Neural progenitor cell (in vitro differentiated cells): ENCODE measurements at regions not wholly inside any gene's neighbourhood (a gene's known extent, or its start where the extent isn't known, plus 50 kb on each side); places are given as distances from the start of the nearest gene placed in this dataset.

Experiments used
- DNase-seq: peaks from one replicate; pipeline ENCODE4 v3.0.0-alpha.2; 2016; ENCODE audit warnings: low spot score
- H2AFZ ChIP-seq: fragments of 200-600 bp; sonication (generic); replicated peaks from 2 replicates; pipeline ENCODE4 v1.6.1; 2016; ENCODE audit warnings: antibody characterized with exemption
- H3F3A ChIP-seq: fragments of 200-600 bp; sonication (generic); 2 replicates; pipeline ENCODE4 v1.6.1; 2016; ENCODE audit warnings: antibody characterized with exemption, low read depth
- H3K27ac ChIP-seq: fragments of 200-600 bp; sonication (generic); 2 replicates; pipeline ENCODE4 v1.5.1; 2016; ENCODE audit warnings: mild to moderate bottlenecking
- H3K27me3 ChIP-seq: fragments of 200-600 bp; sonication (generic); 2 replicates; pipeline ENCODE4 v1.6.1; 2016; ENCODE audit warnings: mild to moderate bottlenecking, moderate library complexity
- H3K36me3 ChIP-seq: fragments of 200-600 bp; sonication (generic); 2 replicates; pipeline ENCODE4 v1.5.1; 2016
- H3K4me1 ChIP-seq: fragments of 200-600 bp; sonication (generic); 2 replicates; pipeline ENCODE4 v1.6.1; 2016; ENCODE audit warnings: mixed run types
- H3K4me2 ChIP-seq: fragments of 200-600 bp; sonication (generic); 2 replicates; pipeline ENCODE4 v1.6.1; 2016
- H3K4me3 ChIP-seq: fragments of 200-600 bp; sonication (generic); 2 replicates; pipeline ENCODE4 v1.5.1; 2016
- H3K79me2 ChIP-seq: fragments of 200-600 bp; sonication (generic); 2 replicates; pipeline ENCODE4 v1.6.1; 2016; ENCODE audit warnings: low read depth
- H3K9ac ChIP-seq: fragments of 200-600 bp; sonication (generic); 2 replicates; pipeline ENCODE4 v1.6.1; 2016
- H3K9me3 ChIP-seq: fragments of 200-600 bp; sonication (generic); 2 replicates; pipeline ENCODE4 v1.5.1; 2016; ENCODE audit warnings: low read depth
- H4K20me1 ChIP-seq: fragments of 200-600 bp; sonication (generic); 2 replicates; pipeline ENCODE4 v1.6.1; 2016; ENCODE audit warnings: low read depth
- H3K27ac Mint-ChIP-seq: 3 replicates; pipeline ENCODE4 v1.8.0; 2021; ENCODE audit warnings: mixed read lengths
- H3K27me3 Mint-ChIP-seq: 2 replicates; pipeline ENCODE4 v1.8.0; 2022; ENCODE audit warnings: low read depth, mild to moderate bottlenecking, inconsistent platforms, moderate library complexity, mixed read lengths; ENCODE audit not compliant: insufficient read depth
- H3K36me3 Mint-ChIP-seq: 3 replicates; pipeline ENCODE4 v1.8.0; 2021; ENCODE audit warnings: mixed read lengths
- H3K4me1 Mint-ChIP-seq: 3 replicates; pipeline ENCODE4 v1.8.0; 2021; ENCODE audit warnings: mixed read lengths
- H3K4me3 Mint-ChIP-seq: 3 replicates; pipeline ENCODE4 v1.8.0; 2021; ENCODE audit warnings: mild to moderate bottlenecking, moderate library complexity, mixed read lengths
- H3K9me3 Mint-ChIP-seq: 3 replicates; pipeline ENCODE4 v1.8.0; 2020; ENCODE audit warnings: mixed read lengths
- CTCF ChIP-seq: fragments of 200-600 bp; sonication (generic); IDR thresholded peaks from 2 replicates; pipeline ENCODE4 v1.5.1; 2017; ENCODE audit warnings: antibody characterized with exemption, mild to moderate bottlenecking
- EZH2 ChIP-seq: fragments of 200-600 bp; sonication (generic); IDR thresholded peaks from 2 replicates; pipeline ENCODE4 v1.6.1; 2017; ENCODE audit warnings: antibody characterized with exemption, mild to moderate bottlenecking, moderate library complexity
- EZH2phosphoT487 ChIP-seq: fragments of 200-600 bp; sonication (generic); IDR thresholded peaks from 2 replicates; pipeline ENCODE4 v1.6.1; 2017; ENCODE audit warnings: antibody characterized with exemption

DNA sequence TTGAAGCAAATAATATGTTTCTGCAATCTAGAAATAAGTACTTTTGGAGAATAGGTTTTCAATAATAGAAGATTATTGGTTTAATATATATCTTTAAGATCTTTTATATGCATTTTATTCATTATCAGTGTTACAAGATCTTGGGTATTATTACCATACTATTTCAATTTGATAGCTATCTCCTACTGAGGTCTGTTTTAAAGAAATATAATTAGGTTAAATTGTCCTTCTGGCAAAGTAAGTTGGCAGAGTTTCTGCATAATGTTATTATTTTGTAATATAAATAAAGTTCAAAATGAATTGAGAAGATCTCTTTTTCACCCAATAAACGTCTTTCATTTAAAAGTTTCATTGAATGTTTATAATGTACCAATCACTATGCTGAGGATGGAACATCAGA is 443.7 kb downstream of the FAT4 start:
- H3K9ac ChIP-seq = no peak overlapping the region
- H3K4me2 ChIP-seq = no peak overlapping the region
- DNase-seq = no peak
- no peaks in the 10 kb centered on the region for H3F3A ChIP-seq
- H3K4me1 Mint-ChIP-seq = no peaks in the 10 kb centered on the region
- H3K36me3 ChIP-seq = no peaks in the 10 kb centered on the region
- H3K27ac ChIP-seq = no peak overlapping the region
- H3K4me3 Mint-ChIP-seq = no peak overlapping the region
- H3K9me3 ChIP-seq = no peaks in the 10 kb centered on the region
- H3K9me3 Mint-ChIP-seq = no peaks in the 10 kb centered on the region
- no peak overlapping the region for H3K27ac Mint-ChIP-seq
- H3K36me3 Mint-ChIP-seq = no peaks in the 10 kb centered on the region
- no peak for TF ChIP-seq EZH2phosphoT487
- no peak for TF ChIP-seq EZH2
- no peak for TF ChIP-seq CTCF
- no peak overlapping the region for H3K4me3 ChIP-seq
- no peak overlapping the region for H2AFZ ChIP-seq
- H4K20me1 ChIP-seq = no peaks in the 10 kb centered on the region
- no peaks in the 10 kb centered on the region for H3K79me2 ChIP-seq
- H3K27me3 ChIP-seq = no peaks in the 10 kb centered on the region
- H3K27me3 Mint-ChIP-seq = no peaks in the 10 kb centered on the region
- no peaks in the 10 kb centered on the region for H3K4me1 ChIP-seq

- no peak overlapping the region for H2AFZ ChIP-seq
- H3K79me2 ChIP-seq = no peaks in the 10 kb centered on the region
- TF ChIP-seq CTCF (no peak), EZH2phosphoT487 (no peak), EZH2 (no peak)
- H3K9me3 ChIP-seq = no peaks in the 10 kb centered on the region
- H3K36me3 ChIP-seq = no peaks in the 10 kb centered on the region
- H3K4me2 ChIP-seq = no peak overlapping the region
- no peak overlapping the region for H3K27ac Mint-ChIP-seq
- H3F3A ChIP-seq = no peaks in the 10 kb centered on the region
- H3K4me3 Mint-ChIP-seq = no peak overlapping the region
- no peaks in the 10 kb centered on the region for H3K4me1 Mint-ChIP-seq
- no peaks in the 10 kb centered on the region for H3K9me3 Mint-ChIP-seq
- no peak overlapping the region for H3K4me3 ChIP-seq
- no peaks in the 10 kb centered on the region for H4K20me1 ChIP-seq
- H3K9ac ChIP-seq = no peak overlapping the region
- H3K27me3 Mint-ChIP-seq = no peaks in the 10 kb centered on the region
- no peaks in the 10 kb centered on the region for H3K4me1 ChIP-seq
- no peak overlapping the region for H3K27ac ChIP-seq
- H3K36me3 Mint-ChIP-seq = no peaks in the 10 kb centered on the region
- no peaks in the 10 kb centered on the region for H3K27me3 ChIP-seq
- no peak for DNase-seq
Observed at GRCh38 chr4:125760201-125760819, 445.6 kb downstream of the FAT4 start.

GRCh38 chr4:125760956-125761355 is 446.2 kb downstream of the FAT4 start:
- H3K9me3 ChIP-seq = no peaks in the 10 kb centered on the region
- DNase-seq = no peak
- H3K4me3 Mint-ChIP-seq = no peak overlapping the region
- H3K27ac Mint-ChIP-seq = no peak overlapping the region
- no peak overlapping the region for H3K4me2 ChIP-seq
- no peaks in the 10 kb centered on the region for H3K4me1 ChIP-seq
- TF ChIP-seq EZH2phosphoT487 = no peak
- no peak for TF ChIP-seq EZH2
- TF ChIP-seq CTCF = no peak
- H3K27me3 ChIP-seq = no peaks in the 10 kb centered on the region
- no peaks in the 10 kb centered on the region for H3K9me3 Mint-ChIP-seq
- no peak overlapping the region for H3K4me3 ChIP-seq
- H2AFZ ChIP-seq = no peak overlapping the region
- H3F3A ChIP-seq = no peaks in the 10 kb centered on the region
- H4K20me1 ChIP-seq = no peaks in the 10 kb centered on the region
- no peaks in the 10 kb centered on the region for H3K36me3 Mint-ChIP-seq
- H3K27ac ChIP-seq = no peak overlapping the region
- H3K9ac ChIP-seq = no peak overlapping the region
- H3K36me3 ChIP-seq = no peaks in the 10 kb centered on the region
- no peaks in the 10 kb centered on the region for H3K4me1 Mint-ChIP-seq
- no peaks in the 10 kb centered on the region for H3K27me3 Mint-ChIP-seq
- H3K79me2 ChIP-seq = no peaks in the 10 kb centered on the region
